Fibroblast of skin of back (primary cell): ENCODE measurements at regions not wholly inside any gene's neighbourhood (a gene's known extent, or its start where the extent isn't known, plus 50 kb on each side); places are given as distances from the start of the nearest gene placed in this dataset.
"Not testable (repeated sequence)": the region's sequence is repeated elsewhere in the genome, so short reads cannot be mapped to it uniquely, and the experiment has no call there.

ENCODE experiments used
- DNase-seq: peaks from one replicate; pipeline ENCODE4 v3.0.0-alpha.2; 2013

- peak; percentile 69 for DNase-seq
Observed at GRCh38 chr12:9364224-9365176, 156.3 kb upstream of the PZP start.

GRCh38 chr12:9363145-9363544, 154.9 kb upstream of the PZP start:
- DNase-seq, result no peak

GRCh38 chr12:9361879-9362326, 153.7 kb upstream of the PZP start:
- DNase-seq, result no peak

GRCh38 chr12:9354009-9354754, 146.0 kb upstream of the PZP start:
- DNase-seq, result not testable (repeated sequence)

- no peak for DNase-seq
Observed at GRCh38 chr12:9351136-9351535, 142.9 kb upstream of the PZP start.

- DNase-seq, result no peak
Observed at GRCh38 chr12:9349888-9350885, 142.0 kb upstream of the PZP start.

- no peak for DNase-seq
Observed at GRCh38 chr12:9348906-9349518, 140.8 kb upstream of the PZP start.

GRCh38 chr12:9347328-9348127, 139.3 kb upstream of the PZP start:
- peak; percentile 54 for DNase-seq

GRCh38 chr12:9346866-9347327, 138.7 kb upstream of the PZP start:
- no peak for DNase-seq

GRCh38 chr12:9345171-9345570, 137.0 kb upstream of the PZP start:
- DNase-seq, result no peak

GRCh38 chr12:9344541-9344940, 136.3 kb upstream of the PZP start:
- no peak for DNase-seq

GRCh38 chr12:9343731-9344130, 135.5 kb upstream of the PZP start:
- DNase-seq, result no peak

GRCh38 chr12:9342614-9343353, 134.6 kb upstream of the PZP start:
- DNase-seq, result no peak

- no peak for DNase-seq
Observed at GRCh38 chr12:9341260-9341585, 133.0 kb upstream of the PZP start.

GRCh38 chr12:9340422-9341259, 132.4 kb upstream of the PZP start:
- DNase-seq, result no peak

- DNase-seq, result no peak
Observed at GRCh38 chr12:9337656-9338055, 129.5 kb upstream of the PZP start.

- not testable (repeated sequence) for DNase-seq
Observed at GRCh38 chr12:9336375-9337011, 128.3 kb upstream of the PZP start.

- DNase-seq, result no peak
Observed at GRCh38 chr12:9335867-9336266, 127.7 kb upstream of the PZP start.

- DNase-seq, result no peak
Observed at GRCh38 chr12:9334964-9335363, 126.8 kb upstream of the PZP start.
